GM23338 (cell line): ENCODE measurements at regions not wholly inside any gene's neighbourhood (a gene's known extent, or its start where the extent isn't known, plus 50 kb on each side); places are given as distances from the start of the nearest gene placed in this dataset.

ENCODE experiments used
- CTCF ChIP-seq, 2 experiments: fragments of 200-600 bp in 1 of 2; sonication (generic) in 1 of 2; conservative IDR thresholded peaks; 2 replicates each; pipeline versions ENCODE4 v1.5.1 to v1.6.1; 2016 to 2017; ENCODE audit warnings: antibody characterized with exemption in 2 of 2, low read depth in 2 of 2, mild to moderate bottlenecking in 2 of 2, moderate library complexity in 1 of 2
- EZH2 ChIP-seq: fragments of 200-600 bp; sonication (generic); IDR thresholded peaks from one replicate; pipeline ENCODE4 v1.8.0; 2017; ENCODE audit warnings: antibody characterized with exemption, mild to moderate bottlenecking, low read depth; ENCODE audit not compliant: unreplicated experiment

DNA sequence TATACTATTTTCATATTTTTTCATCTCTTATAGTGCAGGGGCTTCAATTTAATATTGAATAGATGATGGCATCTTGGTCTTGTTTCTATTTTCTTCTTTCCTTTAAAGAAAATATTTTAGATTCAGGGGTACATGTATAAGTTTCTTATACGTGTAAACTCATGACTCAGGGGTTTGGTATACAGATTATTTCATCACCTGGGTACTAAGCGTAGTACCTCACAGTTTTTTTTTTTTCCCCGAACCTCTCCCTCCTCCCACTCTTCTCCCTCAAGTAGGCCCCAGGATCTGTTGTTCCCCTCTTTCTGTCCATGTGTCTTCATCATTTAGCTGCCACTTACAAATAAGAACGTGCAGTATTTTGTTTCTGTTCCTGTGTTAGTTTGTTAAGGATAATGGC is 172.6 kb downstream of the TMTC3 start:
- TF ChIP-seq CTCF (conservative IDR thresholded peaks at IDR 0.05; ENCODE audit: low read depth in 2 of 2) (no peak), EZH2 (no peak)
